Inferior parietal cortex (tissue), 1 donor: ENCODE measurements at regions not wholly inside any gene's neighbourhood (a gene's known extent, or its start where the extent isn't known, plus 50 kb on each side); places are given as distances from the start of the nearest gene placed in this dataset.

Experiments used
- DNase-seq: peaks from one replicate; pipeline ENCODE4 v3.0.0-alpha.2; 2016; ENCODE audit errors: extremely low spot score

DNA sequence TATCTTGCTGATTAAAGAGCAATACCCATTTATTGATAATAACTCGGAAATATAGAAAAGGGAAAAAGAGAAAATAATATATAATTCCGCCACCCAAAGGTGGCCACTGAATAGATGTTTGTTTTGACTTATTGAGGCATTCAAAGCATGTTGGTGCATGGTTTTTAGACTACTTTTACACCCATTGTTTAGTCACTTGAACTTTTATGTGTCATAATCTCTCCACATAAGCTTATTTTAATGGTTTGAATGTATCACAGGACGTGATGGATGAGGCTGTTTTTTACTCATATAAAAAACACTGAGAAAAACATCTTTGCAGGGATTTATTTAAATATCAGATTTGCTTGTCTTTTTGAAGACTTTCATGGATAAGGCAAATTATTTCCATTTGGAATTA is 120.4 kb downstream of the ACKR3 start:
- no peak for DNase-seq

DNA sequence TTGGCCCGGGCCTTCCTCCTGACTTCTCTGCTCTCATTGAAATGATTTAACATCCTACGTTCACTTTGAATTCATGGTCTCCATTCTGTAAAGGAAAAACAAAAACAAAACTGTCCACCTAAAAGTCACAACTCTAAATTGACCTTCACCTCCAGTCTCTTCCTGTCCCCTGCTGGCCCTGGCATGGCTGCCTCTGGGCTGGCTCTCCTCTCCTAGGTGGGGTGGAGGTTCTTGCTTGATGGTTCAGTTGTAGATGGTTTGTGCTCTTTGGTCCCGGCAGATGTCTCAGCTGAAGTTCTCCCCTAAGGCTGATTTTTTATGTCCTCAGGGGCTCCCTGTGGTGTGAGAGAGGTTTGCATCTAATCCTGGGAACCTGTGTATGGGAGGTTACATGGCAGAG is 121.1 kb downstream of the ACKR3 start:
- DNase-seq, result no peak

GRCh38 chr2:236691799-236692167 is 122.2 kb downstream of the ACKR3 start:
- DNase-seq, result no peak

DNA sequence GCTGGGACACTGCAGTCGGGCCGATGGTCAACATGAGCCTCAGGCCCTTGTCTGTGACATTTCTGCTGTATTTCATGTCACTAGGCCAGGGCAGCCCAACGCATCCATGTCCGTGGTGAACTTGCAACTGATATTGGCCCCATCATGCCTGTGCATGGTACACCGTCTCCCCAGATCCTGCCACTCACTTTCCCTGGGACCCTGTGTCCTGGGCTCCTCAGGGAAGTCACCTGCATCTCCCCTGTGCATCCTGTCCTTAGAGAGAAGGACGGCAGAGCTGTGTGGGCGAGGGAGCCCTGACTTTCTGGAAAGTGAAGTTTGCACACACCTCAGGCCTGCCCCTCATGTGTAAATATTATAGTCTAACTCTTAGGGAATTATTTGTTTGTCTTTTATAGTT is 123.3 kb downstream of the ACKR3 start:
- DNase-seq, result no peak

- no peak for DNase-seq
Measured at GRCh38 chr2:236693531-236693930, 123.9 kb downstream of the ACKR3 start.

DNA sequence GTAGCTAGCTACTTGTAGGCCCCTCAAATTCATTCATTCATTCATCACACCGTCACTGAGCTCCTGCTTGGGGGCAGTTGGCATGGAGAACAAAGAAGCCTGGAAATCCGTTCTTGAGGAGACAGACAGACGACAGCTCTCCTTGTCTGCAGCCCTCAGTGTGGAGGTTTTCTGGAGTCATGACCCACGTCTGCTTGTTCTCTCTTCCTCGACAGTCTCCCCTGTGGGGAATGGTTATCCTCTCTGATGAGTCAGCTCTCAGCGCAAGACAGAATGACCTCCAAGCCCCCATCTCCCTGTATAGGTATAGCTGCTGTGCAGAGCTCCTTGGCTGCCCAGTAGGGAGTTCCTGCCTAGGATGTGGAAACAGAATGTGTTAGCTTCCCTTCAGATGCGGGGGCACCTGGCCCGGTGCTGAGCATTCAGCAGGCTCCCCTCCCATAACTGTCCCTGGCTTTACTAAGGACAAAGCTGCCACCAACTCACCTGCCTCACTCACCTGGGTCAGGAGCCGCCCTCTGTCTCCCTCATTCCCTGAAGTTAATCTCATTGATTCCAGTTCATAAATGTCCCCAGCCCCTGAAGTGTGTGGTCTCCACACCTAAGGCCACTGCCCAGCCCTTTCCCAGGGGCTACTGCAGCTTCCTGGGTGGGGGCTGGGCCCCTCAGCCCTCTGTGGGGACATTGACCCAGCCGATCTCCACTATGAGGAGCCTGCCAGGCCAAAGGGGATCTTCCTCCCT is 124.7 kb downstream of the ACKR3 start:
- no peak for DNase-seq

DNA sequence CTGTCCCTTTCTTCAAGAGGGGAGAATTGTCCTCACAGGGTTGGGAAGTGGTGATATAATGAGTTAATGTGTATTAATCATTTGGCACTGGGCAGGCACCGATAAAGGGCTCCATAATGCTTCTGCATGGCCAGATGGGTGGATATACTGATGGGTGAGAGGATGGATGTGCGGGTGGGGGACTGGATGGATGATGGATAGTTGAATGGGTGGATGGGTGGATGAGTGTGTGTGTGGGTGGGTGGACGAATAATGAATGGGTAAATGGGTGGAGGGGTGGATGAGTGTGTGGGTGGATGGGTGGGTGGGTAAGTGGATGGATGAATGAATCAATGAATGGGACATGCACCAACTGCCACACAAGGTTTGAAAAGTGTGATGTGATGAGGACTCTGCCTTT is 127.2 kb downstream of the ACKR3 start:
- no peak for DNase-seq

GRCh38 chr2:236698016-236698627 is 128.5 kb downstream of the ACKR3 start:
- no peak for DNase-seq

DNA sequence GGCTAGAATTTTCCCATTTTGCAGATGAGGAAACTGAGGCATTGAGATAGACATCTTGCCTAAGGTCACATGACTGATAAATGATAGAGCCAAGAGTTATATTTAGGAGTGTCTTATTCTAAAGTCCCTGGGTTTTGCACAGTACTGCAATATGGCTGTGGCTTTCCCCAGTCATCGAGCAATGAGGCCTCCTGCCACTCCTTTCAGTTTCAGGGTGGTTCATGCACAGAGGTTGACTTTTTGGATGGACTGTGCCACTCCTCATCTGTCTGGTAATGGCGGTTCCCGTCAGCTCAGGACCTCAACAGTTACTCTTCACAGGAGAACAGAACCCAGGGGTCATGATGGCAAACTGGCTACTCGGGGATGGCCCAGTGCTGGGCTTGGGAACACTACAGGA is 131.1 kb downstream of the ACKR3 start:
- DNase-seq, result no peak

DNA sequence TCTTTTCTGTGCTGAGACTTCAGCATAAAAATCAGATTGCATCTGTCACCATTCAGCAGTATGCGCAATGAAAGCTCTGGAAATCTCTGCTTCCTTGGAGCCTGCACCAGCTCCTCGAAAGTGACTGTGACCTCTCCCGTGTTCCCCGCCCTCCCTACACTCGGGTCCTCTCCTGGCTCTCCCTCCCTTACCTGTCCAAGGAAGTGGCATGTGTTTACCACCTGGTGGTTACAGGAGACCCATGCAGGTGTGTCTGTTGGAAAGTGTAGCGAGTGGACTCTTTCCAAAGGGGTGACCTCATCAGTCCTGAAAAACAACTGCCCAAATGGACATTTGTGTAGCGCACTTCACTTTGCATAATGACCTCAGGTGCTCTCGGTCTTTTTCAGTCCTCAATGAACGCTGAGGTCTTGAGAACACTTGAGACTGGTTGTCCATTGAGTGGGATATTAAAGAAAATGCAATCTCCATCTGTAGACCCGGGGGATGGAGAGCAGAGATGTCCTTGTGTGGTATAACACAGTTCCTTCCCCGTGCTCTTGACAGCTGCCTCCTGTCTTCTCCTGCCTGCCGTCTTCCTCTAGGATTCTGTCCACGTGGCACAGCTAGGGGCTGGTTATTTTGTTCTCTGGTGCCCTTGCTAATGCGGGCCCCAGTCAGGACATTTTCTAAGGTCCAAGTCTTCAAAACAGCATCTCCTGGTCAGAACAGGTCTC is 133.2 kb downstream of the ACKR3 start:
- no peak for DNase-seq

DNA sequence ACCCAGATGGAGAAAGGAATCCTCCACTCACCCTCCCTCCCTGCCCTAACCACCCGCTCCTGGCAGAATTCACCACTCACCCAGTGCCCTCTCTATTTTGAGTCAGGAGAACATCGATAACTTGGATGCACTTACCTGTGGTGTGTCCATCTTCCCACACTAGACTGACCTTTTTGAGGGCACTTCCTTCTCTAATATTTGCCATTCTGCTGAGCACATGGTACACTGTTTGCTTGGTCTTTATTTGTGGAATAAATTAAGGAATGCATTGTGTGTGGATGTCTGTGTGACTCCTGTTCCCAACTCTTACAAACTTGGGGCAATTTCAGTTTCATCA is 133.7 kb downstream of the ACKR3 start:
- DNase-seq, result no peak

DNA sequence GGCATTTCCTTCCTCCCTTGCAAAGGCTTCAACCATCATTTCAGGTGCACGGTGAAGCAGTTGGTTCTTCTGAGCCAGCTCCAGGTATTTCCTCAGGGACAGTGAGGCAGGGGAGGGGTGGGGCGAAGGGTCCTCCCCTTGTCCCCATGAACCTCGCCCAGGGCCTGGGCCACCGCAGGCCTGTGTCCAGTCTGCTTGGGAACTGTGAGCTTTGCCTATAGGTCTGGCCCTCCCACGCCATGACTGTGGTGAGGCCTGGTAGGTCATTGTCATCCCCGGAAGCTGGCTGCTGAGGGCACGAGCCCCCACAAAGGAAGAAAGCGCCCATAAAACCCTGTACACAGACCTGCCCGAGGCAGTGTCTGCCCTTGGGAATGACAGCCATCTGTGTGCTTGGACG is 134.3 kb downstream of the ACKR3 start:
- DNase-seq, result no peak

DNA sequence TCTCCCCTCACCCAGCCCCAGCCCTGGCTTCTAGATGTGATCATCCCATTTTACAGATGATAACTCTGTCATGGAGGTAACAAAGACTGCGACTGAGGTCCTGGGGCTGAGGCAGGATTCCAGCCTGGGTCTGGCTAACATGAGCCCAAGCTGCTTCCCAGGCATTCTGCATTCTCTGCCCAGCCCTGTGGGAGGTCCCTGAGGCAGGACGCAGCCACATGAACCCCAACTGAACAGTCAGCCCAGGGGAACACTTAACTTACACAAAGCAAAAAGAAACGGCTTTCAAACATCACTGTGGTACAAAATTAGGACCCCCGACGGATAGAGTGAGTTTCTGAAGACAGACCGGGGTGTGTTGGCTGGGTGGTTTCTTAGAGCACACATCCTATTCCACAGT is 135.3 kb downstream of the ACKR3 start:
- no peak for DNase-seq

DNA sequence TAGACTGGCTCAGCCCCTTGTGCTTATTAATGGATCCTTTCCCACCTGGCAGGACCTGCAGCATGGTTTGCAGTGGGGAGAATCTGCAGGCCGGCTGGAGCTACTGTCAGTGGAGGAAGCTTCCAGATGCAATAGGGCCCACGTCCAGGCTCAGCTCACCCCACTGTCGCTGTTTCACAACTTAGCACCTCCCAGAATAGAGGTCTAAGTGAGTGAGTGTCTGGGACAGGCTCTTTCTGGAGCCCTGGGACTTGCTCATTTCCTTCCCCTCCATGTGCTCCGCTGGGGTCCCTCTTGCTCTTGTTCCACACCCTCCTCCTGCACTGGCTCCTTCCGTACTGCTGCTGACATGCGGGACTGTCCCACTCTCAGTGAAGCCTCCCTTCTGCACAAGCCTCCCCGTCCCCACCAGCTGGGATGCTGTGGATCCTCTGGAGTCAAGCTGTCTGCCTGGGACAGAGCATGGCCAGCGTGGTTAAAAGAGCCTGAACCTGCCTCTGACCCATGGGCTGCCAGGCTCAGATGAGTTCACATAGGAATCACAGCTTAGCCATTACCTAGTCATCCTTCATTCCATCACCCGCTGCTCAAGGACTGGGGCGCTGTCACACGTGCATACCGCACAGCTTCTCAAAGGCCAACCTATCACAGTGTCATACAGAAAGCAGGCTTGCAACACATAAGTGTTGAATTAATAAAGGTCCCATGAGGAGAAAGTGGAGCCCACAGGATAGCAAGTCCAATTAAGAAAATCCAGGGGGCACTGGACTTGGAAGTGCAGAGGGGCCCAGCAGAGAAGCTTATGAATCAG is 135.9 kb downstream of the ACKR3 start:
- no peak for DNase-seq

GRCh38 chr2:236706288-236706687 is 136.7 kb downstream of the ACKR3 start:
- no peak for DNase-seq

GRCh38 chr2:236706803-236707202 is 137.2 kb downstream of the ACKR3 start:
- DNase-seq, result no peak

- no peak for DNase-seq
Measured at GRCh38 chr2:236711440-236711839, 141.8 kb downstream of the ACKR3 start.

DNA sequence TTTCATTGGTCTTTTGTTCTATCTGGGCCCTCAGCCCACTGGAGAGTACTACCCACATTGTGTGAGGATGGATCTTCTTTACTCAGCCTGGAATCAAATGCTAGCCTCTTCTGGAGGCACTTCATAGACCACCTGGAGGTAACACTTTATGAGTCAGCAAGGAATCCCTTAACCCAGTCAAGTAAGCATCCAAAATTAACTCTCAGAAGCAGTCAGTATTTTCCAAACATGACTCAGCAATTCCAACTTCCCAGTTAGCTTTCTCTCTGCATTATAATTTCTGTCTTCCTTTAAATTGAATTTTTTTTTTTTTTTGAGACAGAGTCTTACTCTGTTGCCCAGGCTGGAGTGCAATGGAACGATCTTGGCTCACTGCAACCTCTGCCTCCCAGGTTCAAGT is 142.7 kb downstream of the ACKR3 start:
- DNase-seq, result no peak

DNA sequence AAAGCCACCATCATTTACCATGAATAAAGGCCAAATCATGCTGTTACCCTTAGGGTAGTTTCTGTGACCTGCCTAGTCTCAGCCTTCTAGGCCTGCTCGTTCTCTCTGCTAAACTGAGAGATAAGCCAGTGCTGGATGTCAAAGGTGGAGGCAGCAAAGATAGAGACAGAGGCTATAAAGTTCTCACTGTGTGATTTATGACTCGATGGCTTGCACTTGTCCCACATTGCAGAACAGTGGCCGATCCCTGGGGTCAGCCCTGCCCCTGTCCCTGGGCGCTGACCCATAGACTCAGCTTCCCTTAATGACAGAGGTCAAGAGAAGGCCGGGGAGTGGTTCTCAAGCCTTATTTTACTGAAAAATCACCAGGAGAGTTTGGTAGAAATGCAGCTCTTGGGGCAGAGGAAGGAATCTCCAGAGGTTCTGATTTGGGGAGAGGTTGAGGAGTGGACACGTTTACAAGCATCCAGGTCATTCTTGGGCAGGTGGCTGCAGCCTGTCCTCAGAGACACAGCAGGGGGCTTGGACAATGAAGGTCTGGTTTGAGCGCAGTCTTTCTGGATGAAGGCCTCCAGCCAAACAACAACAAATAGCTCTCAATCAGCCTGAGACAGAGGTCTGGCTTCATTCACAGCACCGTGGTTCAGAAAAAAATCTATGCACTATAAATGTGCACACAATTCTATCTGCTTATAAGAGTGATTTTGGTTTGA is 143.5 kb downstream of the ACKR3 start:
- no peak for DNase-seq

DNA sequence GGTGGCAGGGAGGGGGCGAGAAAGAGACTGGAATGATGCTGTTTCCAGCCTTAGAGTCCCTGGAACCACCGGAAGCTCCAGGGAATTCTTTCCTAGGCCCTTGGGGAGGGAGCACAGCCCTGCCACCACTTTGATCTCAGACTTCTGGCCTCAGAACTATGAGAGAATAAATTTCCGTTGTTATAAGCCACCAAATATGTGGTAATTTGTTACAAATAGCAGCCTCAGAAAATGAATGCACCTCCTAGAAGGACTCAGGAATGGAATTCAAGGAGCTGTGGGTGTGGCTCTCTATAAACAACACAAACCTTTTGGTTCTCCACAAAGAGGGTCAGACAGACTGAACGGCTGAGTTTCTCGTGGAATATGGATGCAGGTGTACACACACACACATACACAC is 144.5 kb downstream of the ACKR3 start:
- no peak for DNase-seq

DNA sequence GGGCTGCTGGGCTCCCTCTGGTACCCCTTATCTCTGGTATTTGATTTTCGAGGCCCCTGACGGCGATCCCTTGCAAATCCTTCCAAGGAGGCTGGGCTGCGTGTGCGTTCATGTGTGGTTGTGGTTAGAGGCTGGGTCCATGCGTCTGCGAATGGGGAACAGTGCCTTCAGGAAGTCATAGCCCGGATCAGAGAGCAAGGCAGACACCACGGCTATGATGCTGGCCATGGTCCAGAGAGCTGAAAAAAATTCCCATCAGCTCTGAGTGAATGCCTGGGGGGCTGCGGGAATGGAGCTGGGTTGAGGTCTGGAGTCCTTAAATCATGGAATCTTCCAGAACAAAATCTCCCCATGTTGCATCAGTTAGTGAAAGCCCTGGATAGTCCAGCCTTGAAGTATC is 145.5 kb downstream of the ACKR3 start:
- no peak for DNase-seq

DNA sequence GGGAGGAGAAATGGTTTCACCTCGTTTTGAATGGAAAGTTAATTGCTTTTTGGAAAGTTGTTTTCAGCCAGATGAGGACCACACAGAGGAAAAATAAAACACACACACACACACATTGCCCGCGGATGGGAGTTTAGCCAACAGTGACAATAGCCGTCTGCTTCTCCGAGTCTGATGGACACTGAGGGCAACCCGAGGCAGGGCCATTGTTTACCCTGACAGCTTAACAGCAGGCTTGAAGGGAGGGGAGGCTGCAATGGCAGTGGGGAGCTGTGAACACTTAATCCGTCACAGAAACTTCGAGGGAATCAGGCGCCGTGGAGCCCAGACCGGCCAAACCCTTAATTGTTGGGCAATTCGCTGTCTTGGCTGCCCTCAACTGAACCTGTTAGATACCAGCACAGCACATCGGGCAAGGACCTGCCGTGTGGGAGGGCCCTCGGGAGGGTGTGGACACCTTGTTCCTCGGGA is 145.9 kb downstream of the ACKR3 start:
- no peak for DNase-seq
